HCT116 (cell line): ENCODE measurements at regions not wholly inside any gene's neighbourhood (a gene's known extent, or its start where the extent isn't known, plus 50 kb on each side); places are given as distances from the start of the nearest gene placed in this dataset.

Source experiments
- ATAC-seq: fragments of 200-7000 bp; cut with Tn5 transposase; 2 replicates; pipeline ENCODE4 v1.9.1; 2020; ENCODE audit warnings: mild to moderate bottlenecking, moderate library complexity
- BruUV-seq: library from RNA; stranded (reverse); fragments of 400-500 nt; replicated peaks from 2 replicates; lab custom pipeline; 2021; lab: Mats Ljungman, UMichigan
- CTCF ChIA-PET: fragments of 300-600 bp; sonication (Branson Sonifier 250); formaldehyde crosslinking; loops from one replicate; lab custom pipeline; 2021; ENCODE audit warnings: antibody characterized with exemption; lab: Charles Lee
- POLR2A ChIA-PET: fragments of 300-600, 350-600 bp; sonication (Branson Sonifier 250); formaldehyde crosslinking; loops from one replicate; lab custom pipeline; 2021; ENCODE audit warnings: antibody characterized with exemption; lab: Charles Lee
- RAD21 ChIA-PET, 2 experiments: fragments of 300-600 bp; sonication (Branson Sonifier 250); formaldehyde crosslinking; loops; one replicate each; lab custom pipeline; 2023; ENCODE audit warnings: low total read pairs in 2 of 2; ENCODE audit not compliant: uncharacterized antibody in 2 of 2, unreplicated experiment in 2 of 2, low non-redundant PET in 1 of 2; lab: Charles Lee
- DNase-seq: peaks from one replicate; pipeline ENCODE4 v3.0.0-alpha.2; 2010; ENCODE audit warnings: low read depth, low spot score
- H2AFZ ChIP-seq: fragments of 200-600 bp; shearing (Covaris generic), sonication (generic); 2 replicates; pipeline ENCODE4 v1.6.1; 2017; ENCODE audit warnings: low read depth, mixed run types, mixed read lengths, antibody characterized with exemption, low read length; ENCODE audit not compliant: poor library complexity, severe bottlenecking
- H3K27ac ChIP-seq: 2 replicates; pipeline ENCODE4 v1.5.1; 2012; ENCODE audit warnings: low read depth, low read length
- H3K27me3 ChIP-seq: fragments of 200-600 bp; sonication (generic); 2 replicates; pipeline ENCODE4 v1.6.1; 2016; ENCODE audit warnings: mixed run types, low read length, mixed read lengths; ENCODE audit not compliant: insufficient read depth
- H3K36me3 ChIP-seq, 2 experiments: fragments of 200-500 bp in 1 of 2; fragments of 200-600 bp in 1 of 2; sonication (Bioruptor generic) in 1 of 2; sonication (generic) in 1 of 2; 2 replicates each; pipeline versions ENCODE4 v1.5.1 to v1.6.1; 2014 to 2016; ENCODE audit warnings: low read length in 2 of 2, inconsistent platforms in 1 of 2, mixed read lengths in 1 of 2, mixed run types in 1 of 2; ENCODE audit not compliant: insufficient read depth in 2 of 2, control insufficient read depth in 1 of 2
- H3K4me1 ChIP-seq, 2 experiments: fragments of 200-600 bp in 1 of 2; sonication (generic) in 1 of 2; 2 replicates each; pipeline versions ENCODE4 v1.5.1 to v1.6.1; 2012 to 2017; ENCODE audit warnings: low read length in 2 of 2, inconsistent platforms in 1 of 2, mild to moderate bottlenecking in 1 of 2, mixed read lengths in 1 of 2, mixed run types in 1 of 2, moderate library complexity in 1 of 2; ENCODE audit not compliant: insufficient read depth in 2 of 2, control insufficient read depth in 1 of 2
- H3K4me2 ChIP-seq: fragments of 200-600 bp; sonication (generic); 2 replicates; pipeline ENCODE4 v1.6.1; 2017; ENCODE audit warnings: mixed run types, low read length, mixed read lengths
- H3K4me3 ChIP-seq, 2 experiments: fragments of 200-600 bp in 1 of 2; sonication (generic) in 1 of 2; replicated peaks in 1 of 2; 2 replicates each; pipeline ENCODE4 v1.5.1; 2011 to 2016; ENCODE audit warnings: low read length in 2 of 2, control low read depth in 1 of 2, low read depth in 1 of 2, mild to moderate bottlenecking in 1 of 2, mixed read lengths in 1 of 2, mixed run types in 1 of 2
- H3K79me2 ChIP-seq: fragments of 200-600 bp; sonication (generic); 2 replicates; pipeline ENCODE4 v1.6.1; 2017; ENCODE audit warnings: mild to moderate bottlenecking, mixed run types, low read length, moderate library complexity, mixed read lengths; ENCODE audit not compliant: insufficient read depth
- H3K9ac ChIP-seq: fragments of 200-600 bp; sonication (generic); 2 replicates; pipeline ENCODE4 v1.6.1; 2016; ENCODE audit warnings: low read length, mixed read lengths
- H3K9me2 ChIP-seq: fragments of 200-600 bp; sonication (generic), shearing (Covaris generic); 2 replicates; pipeline ENCODE4 v1.6.1; 2017; ENCODE audit warnings: mixed run types, mild to moderate bottlenecking, moderate library complexity; ENCODE audit not compliant: insufficient read depth
- H3K9me3 ChIP-seq, 2 experiments: fragments of 200-500 bp in 1 of 2; fragments of 200-600 bp in 1 of 2; sonication (Bioruptor generic) in 1 of 2; sonication (generic) in 1 of 2; 2 replicates each; pipeline ENCODE4 v1.6.1; 2014 to 2017; ENCODE audit warnings: low read length in 2 of 2, mixed read lengths in 2 of 2, inconsistent platforms in 1 of 2, low read depth in 1 of 2, mild to moderate bottlenecking in 1 of 2, mixed run types in 1 of 2, moderate library complexity in 1 of 2; ENCODE audit not compliant: control insufficient read depth in 1 of 2, insufficient read depth in 1 of 2
- H4K20me1 ChIP-seq: fragments of 200-600 bp; sonication (generic), shearing (Covaris generic); 2 replicates; pipeline ENCODE4 v1.6.1; 2017; ENCODE audit warnings: mixed run types, mild to moderate bottlenecking, moderate library complexity; ENCODE audit not compliant: insufficient read depth
- EZH2 ChIP-seq: fragments of 200-600 bp; sonication (generic); IDR thresholded peaks from 2 replicates; pipeline ENCODE4 v1.6.1; 2017; ENCODE audit warnings: antibody characterized with exemption, mixed run types
- EZH2phosphoT487 ChIP-seq: fragments of 200-600 bp; IDR thresholded peaks from 2 replicates; pipeline ENCODE4 v1.6.1; 2018; ENCODE audit warnings: antibody characterized with exemption, borderline replicate concordance
- JUND ChIP-seq: IDR thresholded peaks from 2 replicates; pipeline ENCODE4 v1.6.1; 2012
- MAX ChIP-seq: IDR thresholded peaks from 2 replicates; pipeline ENCODE4 v1.6.1; 2012
- REST ChIP-seq: IDR thresholded peaks from 2 replicates; pipeline ENCODE4 v1.6.1; 2012; ENCODE audit warnings: low read depth
- YY1 ChIP-seq: IDR thresholded peaks from 2 replicates; pipeline ENCODE4 v1.6.1; 2011; ENCODE audit warnings: low read length, low read depth, moderate library complexity, mild to moderate bottlenecking; ENCODE audit not compliant: insufficient replicate concordance; ENCODE audit errors: extremely low read depth
- ZBTB33 ChIP-seq: IDR thresholded peaks from 2 replicates; pipeline ENCODE4 v1.6.1; 2011; ENCODE audit warnings: mild to moderate bottlenecking, low read length, moderate library complexity; ENCODE audit not compliant: insufficient replicate concordance; ENCODE audit errors: extremely low read depth
- ZFX ChIP-seq: fragments of 450-650 bp; IDR thresholded peaks from 2 replicates; pipeline ENCODE4 v1.6.1; 2017
- intact Hi-C: fragments of 100-400 bp; cut with micrococcal nuclease; formaldehyde crosslinking; loops from 2 replicates; pipeline ENCODE4 v1.10.0; 2022

GRCh38 chr3:43872901-43873300 lies 182.2 kb downstream of the ABHD5 start:
- Histone ChIP-seq H4K20me1 (no peaks in the 10 kb centered on the region), H3K9ac (no peak overlapping the region), H3K4me3 (no peak overlapping the region), H3K27ac (no peak overlapping the region), H3K79me2 (no peaks in the 10 kb centered on the region), H3K4me2 (no peak overlapping the region), H3K27me3 (no peaks in the 10 kb centered on the region), H3K4me1 (peaks cover 11 to 52% of the 10 kb centered on the region in 2 experiments), H2AFZ (no peak overlapping the region), H3K9me2 (no peaks in the 10 kb centered on the region), H3K9me3 (no peaks in the 10 kb centered on the region), H3K36me3 (no peaks in the 10 kb centered on the region)
- no TSS peak for BruUV-seq
- intact Hi-C loops: loop anchor here (10.0 kb wide), 1 partner anchor 328 kb away; no protein-coding TSS in a partner anchor
- DNase-seq: no peak
- RAD21 ChIA-PET: interaction anchor here in 1 of 2 experiments (0.7 kb wide), 1 partner anchor 991 kb away, joined by 3 read pairs; no protein-coding TSS in a partner anchor
- CTCF ChIA-PET: interaction anchor here (4.2 kb wide), 1 partner anchor 17 kb away, joined by 23 read pairs; no protein-coding TSS in a partner anchor
- POLR2A ChIA-PET: no interaction called here
- no peak for ATAC-seq
- TF ChIP-seq EZH2phosphoT487 (no peak), MAX (no peak), ZBTB33 (no peak), ZFX (no peak), YY1 (no peak), JUND (no peak)

GRCh38 chr3:43873723-43874122 lies 183.0 kb downstream of the ABHD5 start:
- Histone ChIP-seq H3K27me3 (no peaks in the 10 kb centered on the region), H3K27ac (no peak overlapping the region), H3K9me3 (no peaks in the 10 kb centered on the region)
- BruUV-seq: no TSS peak
- TF ChIP-seq YY1: no peak
- no peak for TF ChIP-seq EZH2
- no peak for TF ChIP-seq REST
- TF ChIP-seq, all 23 proteins: peak for 0
- ChIA-PET POLR2A (no interaction called here), CTCF (no interaction called here), RAD21 (no interaction called here)
- DNase-seq: no peak
- Histone ChIP-seq H3K79me2 (no peaks in the 10 kb centered on the region), H3K4me2 (no peak overlapping the region), H3K36me3 (no peaks in the 10 kb centered on the region), H3K9ac (no peak overlapping the region), H2AFZ (no peak overlapping the region), H3K4me3 (no peak overlapping the region), H4K20me1 (no peaks in the 10 kb centered on the region), H3K4me1 (peaks cover 13 to 54% of the 10 kb centered on the region in 2 experiments), H3K9me2 (no peaks in the 10 kb centered on the region)
- ATAC-seq: no peak
- intact Hi-C loops: loop anchor here (10.0 kb wide), 1 partner anchor 329 kb away; no protein-coding TSS in a partner anchor
